Activated T-cell treated with anti-CD3 and anti-CD28 coated beads, Interleukin-2, amount 50 U/mL, for 1 hour (primary cell): ENCODE measurements at regions not wholly inside any gene's neighbourhood (a gene's known extent, or its start where the extent isn't known, plus 50 kb on each side); places are given as distances from the start of the nearest gene placed in this dataset.
"Not testable (repeated sequence)": the region's sequence is repeated elsewhere in the genome, so short reads cannot be mapped to it uniquely, and the experiment has no call there.

ENCODE experiments used
- DNase-seq: peaks from one replicate; pipeline ENCODE4 v3.0.0-alpha.2; 2020

- no peak for DNase-seq
Measured at GRCh38 chrX:65610481-65610880, 57.0 kb upstream of the MSN start.

GRCh38 chrX:65610040-65610439 lies 57.4 kb upstream of the MSN start:
- DNase-seq: no peak

DNA sequence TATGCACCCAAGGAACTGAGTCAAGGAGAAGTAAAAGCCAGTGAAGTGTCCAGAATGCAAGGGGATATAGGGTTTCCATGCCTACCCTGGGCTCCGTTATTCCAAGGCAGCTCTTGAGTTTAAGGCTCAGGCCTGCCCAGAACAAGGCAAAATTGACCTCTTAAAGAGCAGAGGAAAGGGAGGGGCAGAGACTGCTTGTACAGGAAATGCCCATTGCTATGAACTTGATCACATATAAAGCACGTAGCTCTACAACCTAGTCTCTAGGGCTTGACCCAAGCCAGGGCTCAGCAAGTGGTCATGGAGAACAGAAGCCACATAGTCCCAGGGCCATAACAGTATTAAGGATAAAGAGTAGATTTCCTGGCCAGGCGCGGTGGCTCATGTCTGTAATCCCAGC lies 58.2 kb upstream of the MSN start:
- DNase-seq: no peak

GRCh38 chrX:65608026-65608425 lies 59.4 kb upstream of the MSN start:
- no peak for DNase-seq

- no peak for DNase-seq
Measured at GRCh38 chrX:65607070-65607742, 60.2 kb upstream of the MSN start.

DNA sequence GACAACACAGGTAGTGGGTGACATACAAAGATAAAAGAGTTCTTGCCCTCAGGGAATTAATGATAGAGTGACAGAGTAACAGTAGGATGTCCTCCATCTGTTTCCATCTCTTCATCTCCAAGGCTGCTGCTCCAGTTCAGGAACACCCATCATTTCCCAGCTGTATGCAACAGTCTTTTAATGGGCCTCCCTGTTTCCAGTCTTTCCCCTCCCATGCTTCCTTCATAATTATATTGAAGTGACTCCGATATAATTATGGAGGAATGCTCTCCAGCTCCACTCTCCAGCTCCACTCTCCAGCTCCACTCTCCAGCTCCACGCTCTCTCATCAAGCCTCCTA lies 65.3 kb upstream of the MSN start:
- no peak for DNase-seq

DNA sequence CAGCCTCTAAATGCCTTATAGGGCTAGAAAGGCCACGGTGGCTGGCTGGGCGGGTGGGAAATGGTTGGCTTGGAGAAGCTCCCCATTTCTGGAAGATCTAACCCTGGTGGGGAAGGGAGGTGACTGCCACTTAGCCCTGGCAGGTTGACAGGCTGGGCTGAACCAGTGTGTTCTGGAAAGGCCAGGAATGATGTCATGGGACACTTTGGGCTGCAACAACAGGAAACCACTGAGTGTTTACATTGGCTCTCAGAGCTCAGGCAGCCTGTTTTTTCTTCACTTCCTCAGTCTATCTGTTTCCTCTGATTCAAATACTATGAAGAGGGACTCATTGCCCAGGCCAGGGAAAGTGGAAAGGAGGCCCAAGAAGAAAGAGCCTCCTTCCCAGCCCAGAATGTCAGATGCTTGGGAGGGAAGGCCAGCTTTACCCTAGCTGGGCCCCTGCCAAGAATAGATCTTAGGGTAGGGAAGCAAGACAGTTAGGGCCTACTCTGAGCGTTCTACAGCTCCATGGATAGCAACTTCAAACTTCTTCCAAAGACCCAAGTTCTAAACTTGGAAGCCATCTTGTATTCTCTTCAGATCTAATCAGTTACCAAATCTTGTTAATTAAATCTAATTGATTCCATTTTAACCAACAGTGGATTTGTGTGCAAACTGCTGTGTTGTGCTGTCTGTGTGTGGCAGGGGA lies 65.8 kb upstream of the MSN start:
- peak; percentile 53 for DNase-seq

DNA sequence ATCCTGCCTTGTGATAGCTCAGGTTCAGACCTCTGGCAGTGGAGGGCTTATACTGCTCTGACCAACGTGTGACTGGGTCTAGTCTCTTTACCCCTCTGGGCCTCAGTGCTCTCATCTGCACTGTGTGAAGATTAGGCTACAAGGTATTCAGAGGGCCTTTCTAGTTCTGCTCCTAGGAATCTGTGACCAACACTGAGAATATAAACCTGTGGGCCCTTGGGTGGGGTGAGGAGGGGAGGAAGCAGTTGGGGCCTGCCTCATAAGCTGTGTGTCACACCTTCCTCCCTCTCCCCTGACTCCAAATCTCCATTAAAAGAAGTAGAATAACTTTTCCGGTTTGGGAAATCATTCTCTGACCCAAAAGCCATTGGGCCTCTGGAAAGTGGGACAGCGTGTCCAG lies 66.3 kb upstream of the MSN start:
- DNase-seq: no peak

DNA sequence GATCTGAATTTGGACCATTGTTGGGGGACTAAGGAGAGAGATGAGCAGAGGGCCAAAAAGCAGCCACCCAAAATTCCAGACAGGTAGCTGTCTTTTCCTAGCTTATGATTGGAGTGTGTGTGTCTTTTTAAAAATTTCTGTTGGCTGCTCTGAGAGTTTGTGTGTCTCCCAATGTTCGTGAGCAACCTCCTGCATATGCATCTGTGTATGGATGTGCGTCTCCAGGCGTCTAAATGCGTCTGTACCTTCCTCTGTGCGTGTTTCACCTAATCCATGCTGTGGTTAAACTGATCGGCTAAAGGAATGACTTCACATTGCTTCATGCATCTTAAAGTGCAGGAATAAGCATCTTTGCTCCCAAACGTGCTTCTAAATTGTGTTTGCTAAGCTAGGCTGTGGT lies 65.5 kb upstream of the LAS1L start:
- DNase-seq: no peak

- no peak for DNase-seq
Measured at GRCh38 chrX:65598559-65599147, 64.1 kb upstream of the LAS1L start.

DNA sequence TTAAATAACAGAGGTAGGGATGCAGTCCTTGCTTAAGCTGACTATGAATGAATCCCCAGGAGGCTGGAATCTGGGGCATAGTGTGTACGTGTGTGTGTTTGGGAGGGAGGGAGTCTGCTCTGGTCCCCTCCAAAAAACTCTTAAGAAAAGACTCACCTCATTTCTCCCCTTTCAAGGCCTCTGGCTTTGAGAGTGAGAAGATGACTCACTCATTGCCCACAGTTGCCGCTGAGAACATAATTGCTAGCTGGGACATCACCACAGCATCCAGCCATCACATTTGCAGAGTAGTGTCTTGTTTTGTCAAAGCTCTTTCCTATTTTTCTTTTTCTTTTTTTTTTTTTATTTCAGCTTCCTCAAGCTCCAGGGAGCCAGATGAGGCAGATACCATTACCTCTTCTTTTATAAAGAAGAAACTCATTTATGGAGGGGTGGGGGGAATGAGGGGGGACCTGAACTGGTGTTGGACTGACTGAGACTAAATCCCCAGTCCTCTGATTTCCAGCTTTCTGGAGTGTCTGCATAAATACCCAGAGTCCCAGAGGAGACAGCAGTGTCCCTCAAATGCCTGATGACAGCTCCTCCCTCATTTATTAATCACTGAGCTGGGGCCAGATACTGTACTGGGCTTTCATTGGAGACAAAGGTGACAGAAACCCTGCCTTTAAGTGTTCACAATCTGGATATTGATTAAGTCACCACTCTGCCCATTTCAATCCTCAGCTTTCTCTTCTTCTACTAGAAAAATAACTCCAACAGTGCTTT lies 61.9 kb upstream of the LAS1L start:
- DNase-seq: peak; percentile 51

GRCh38 chrX:65595460-65595876 lies 60.9 kb upstream of the LAS1L start:
- peak; percentile 90 for DNase-seq

DNA sequence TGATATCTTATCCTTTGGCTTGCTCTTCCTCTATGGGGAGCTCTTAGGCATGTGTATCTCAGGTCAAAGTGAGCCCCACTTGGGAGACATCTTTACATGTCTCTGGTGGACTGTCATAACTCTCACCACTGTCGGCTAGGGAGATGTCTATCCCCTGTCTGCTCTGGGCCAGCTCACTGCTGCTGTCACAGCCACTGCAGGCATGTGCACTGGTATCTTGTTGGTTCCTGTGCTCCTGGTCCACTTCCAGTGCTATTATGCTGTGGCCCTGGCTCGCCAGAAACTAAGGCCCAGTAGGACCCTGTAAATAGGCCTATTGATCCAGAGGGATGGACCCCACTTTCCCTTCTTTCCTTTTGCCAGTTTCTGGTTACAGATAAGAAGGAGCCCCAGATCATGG lies 56.6 kb upstream of the LAS1L start:
- DNase-seq: no peak

DNA sequence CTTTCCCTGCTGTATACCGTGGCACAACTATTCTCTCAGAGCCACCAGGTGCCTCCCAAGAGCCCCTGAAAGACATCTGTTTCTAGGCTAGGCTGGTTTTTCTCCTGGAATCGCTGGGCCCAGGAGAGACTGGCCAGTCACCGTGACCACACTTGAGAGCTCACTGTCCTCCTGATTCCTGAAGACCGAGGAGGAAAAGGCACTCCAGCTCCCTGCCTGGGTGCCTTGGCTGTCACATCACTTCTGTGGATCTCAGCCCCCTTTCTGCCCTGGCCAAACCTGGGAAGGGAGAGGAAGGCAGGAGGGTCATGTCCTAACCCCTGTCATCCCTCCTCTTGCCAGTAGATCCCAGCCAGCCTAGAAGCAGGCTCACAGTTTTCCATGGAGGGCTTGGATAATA lies 54.7 kb upstream of the LAS1L start:
- DNase-seq: no peak

DNA sequence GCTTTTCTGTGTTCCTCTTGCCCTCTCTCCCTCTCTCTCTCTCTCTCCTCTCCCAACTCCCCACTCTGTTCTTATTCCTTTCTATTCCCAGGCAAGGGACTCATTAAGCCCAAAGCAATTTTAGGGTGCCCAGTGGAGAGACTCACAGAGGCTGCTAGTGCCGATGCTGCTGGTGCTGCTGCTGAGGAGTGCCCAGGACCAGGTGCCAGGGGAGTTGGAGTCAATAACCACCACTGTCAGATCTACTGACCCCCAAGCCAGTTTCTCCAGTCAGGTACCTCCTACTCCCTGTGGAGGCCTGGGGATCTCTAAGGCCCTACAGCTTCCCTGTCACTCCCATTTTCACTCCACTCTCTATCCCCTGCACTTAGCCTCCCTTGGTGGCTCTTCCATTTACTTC lies 54.2 kb upstream of the LAS1L start:
- DNase-seq: no peak

GRCh38 chrX:65587616-65588526 lies 53.3 kb upstream of the LAS1L start:
- DNase-seq: no peak

DNA sequence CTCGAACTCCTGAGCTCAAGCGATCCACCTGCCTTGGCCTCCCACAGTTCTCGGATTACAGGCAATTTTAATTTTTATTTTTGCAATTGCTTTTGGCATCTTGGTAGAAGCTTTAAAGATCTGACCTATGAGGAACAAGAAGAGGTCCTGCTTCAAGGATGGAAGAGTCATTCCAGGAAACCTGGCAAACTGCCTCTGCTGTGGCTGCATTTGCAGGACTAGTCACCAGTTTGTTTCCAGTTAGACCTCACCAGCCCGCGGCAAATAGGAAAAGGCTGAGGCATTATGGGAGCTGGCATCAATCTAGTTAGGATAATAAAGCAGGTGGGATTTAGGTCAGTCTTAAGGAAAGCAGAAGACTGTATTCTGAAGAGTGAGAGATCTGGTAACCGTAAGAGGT lies 51.9 kb upstream of the LAS1L start:
- DNase-seq: no peak

- DNase-seq: not testable (repeated sequence)
Measured at GRCh38 chrX:65585226-65585625, 50.6 kb upstream of the LAS1L start.
